H1 (cell line): ENCODE measurements at regions not wholly inside any gene's neighbourhood (a gene's known extent, or its start where the extent isn't known, plus 50 kb on each side); places are given as distances from the start of the nearest gene placed in this dataset.

Experiments
- CTCF ChIA-PET: fragments of 300-600 bp; sonication (Branson Sonifier 250); formaldehyde crosslinking; loops from one replicate; lab custom pipeline; 2021; ENCODE audit not compliant: partially characterized antibody; lab: Charles Lee
- POLR2A ChIA-PET: fragments of 300-600 bp; sonication (Branson Sonifier 250); formaldehyde crosslinking; loops from one replicate; lab custom pipeline; 2021; ENCODE audit warnings: inconsistent platforms; ENCODE audit not compliant: partially characterized antibody; lab: Charles Lee
- DNase-seq, 2 experiments: peaks; one replicate each; pipeline versions ENCODE4 v3.0.0 to v3.0.0-alpha.2; 2010 to 2022; ENCODE audit warnings: low spot score in 2 of 2, low read depth in 1 of 2, mixed read lengths in 1 of 2
- FAIRE-seq: peaks from 2 replicates; lab custom pipeline; 2011; peaks lifted over from hg19 to GRCh38; lab: Jason Lieb, UNC
- H2AFZ ChIP-seq: 2 replicates; pipeline ENCODE4 v1.8.1; 2012; ENCODE audit warnings: low read length, inconsistent platforms
- H2AK5ac ChIP-seq: 2 replicates; pipeline ENCODE4 v1.6.1; 2013; ENCODE audit warnings: low read depth, low read length
- H2BK120ac ChIP-seq: replicated peaks from 2 replicates; pipeline ENCODE3; 2013; ENCODE audit warnings: low read depth, low read length, inconsistent platforms
- H2BK12ac ChIP-seq: 2 replicates; pipeline ENCODE4 v1.6.1; 2013; ENCODE audit warnings: low read depth, low read length
- H2BK15ac ChIP-seq: 2 replicates; pipeline ENCODE4 v1.6.1; 2013; ENCODE audit warnings: low read length
- H2BK20ac ChIP-seq: 2 replicates; pipeline ENCODE4 v1.6.1; 2013; ENCODE audit warnings: low read length
- H2BK5ac ChIP-seq: 2 replicates; pipeline ENCODE4 v1.6.1; 2013; ENCODE audit warnings: low read depth, low read length
- H3K14ac ChIP-seq: 2 replicates; pipeline ENCODE4 v1.6.1; 2013; ENCODE audit warnings: inconsistent platforms; ENCODE audit not compliant: insufficient read length
- H3K18ac ChIP-seq: 2 replicates; pipeline ENCODE4 v1.6.1; 2013; ENCODE audit warnings: low read length; ENCODE audit errors: extremely low read depth
- H3K23ac ChIP-seq: 2 replicates; pipeline ENCODE4 v1.6.1; 2013; ENCODE audit warnings: inconsistent platforms; ENCODE audit not compliant: insufficient read length
- H3K23me2 ChIP-seq: 2 replicates; pipeline ENCODE4 v1.6.1; 2013; ENCODE audit warnings: low read depth, low read length
- H3K27ac ChIP-seq: 2 replicates; pipeline ENCODE4 v1.6.1; 2011; ENCODE audit warnings: low read depth, low read length, inconsistent platforms
- H3K27me3 ChIP-seq, 4 experiments: replicated peaks in 1 of 4; 1 replicate in 1 of 4; 2 replicates in 3 of 4; pipeline versions ENCODE4 v1.6.1 to v1.8.1; 2011 to 2013; ENCODE audit warnings: low read length in 3 of 4, mild to moderate bottlenecking in 3 of 4, inconsistent platforms in 2 of 4, mixed read lengths in 2 of 4, moderate library complexity in 1 of 4; ENCODE audit not compliant: control insufficient read depth in 3 of 4, insufficient read depth in 3 of 4; ENCODE audit errors: extremely low read depth in 1 of 4
- H3K36me3 ChIP-seq, 4 experiments: 2 replicates each; pipeline versions ENCODE4 v1.6.1 to v1.8.1; 2011 to 2013; ENCODE audit warnings: mild to moderate bottlenecking in 4 of 4, low read length in 3 of 4, moderate library complexity in 2 of 4, control low read depth in 1 of 4, inconsistent platforms in 1 of 4; ENCODE audit not compliant: insufficient read depth in 4 of 4, control insufficient read depth in 2 of 4
- H3K4ac ChIP-seq: replicated peaks from 2 replicates; pipeline ENCODE3; 2013; ENCODE audit warnings: low read length, low read depth, mixed read lengths, inconsistent platforms; ENCODE audit not compliant: insufficient read length
- H3K4me1 ChIP-seq, 4 experiments: replicated peaks in 1 of 4; 1 replicate in 1 of 4; 2 replicates in 3 of 4; pipeline versions ENCODE4 v1.6.1 to v1.8.1; 2011 to 2013; ENCODE audit warnings: low read length in 3 of 4, inconsistent platforms in 2 of 4, mixed read lengths in 1 of 4; ENCODE audit not compliant: insufficient read depth in 4 of 4, control insufficient read depth in 3 of 4
- H3K4me2 ChIP-seq, 2 experiments: 2 replicates each; pipeline versions ENCODE4 v1.6.1 to v1.8.1; 2011 to 2013; ENCODE audit warnings: low read depth in 2 of 2, low read length in 2 of 2, control low read depth in 1 of 2, inconsistent platforms in 1 of 2, mild to moderate bottlenecking in 1 of 2; ENCODE audit not compliant: insufficient read depth in 1 of 2
- H3K4me3 ChIP-seq, 4 experiments: fragments of 200-600, 300-600 bp in 1 of 4; sonication (generic), shearing (Covaris generic), sonication (Bioruptor Twin) in 1 of 4; 2 replicates each; pipeline versions ENCODE4 v1.5.1 to v1.8.1; 2011 to 2016; ENCODE audit warnings: low read length in 4 of 4, low read depth in 3 of 4, control low read depth in 2 of 4, inconsistent platforms in 2 of 4, mild to moderate bottlenecking in 2 of 4, mixed read lengths in 1 of 4, moderate library complexity in 1 of 4; ENCODE audit not compliant: insufficient read depth in 2 of 4; ENCODE audit errors: extremely low read depth in 1 of 4
- H3K56ac ChIP-seq: replicated peaks from 2 replicates; pipeline ENCODE3; 2013; ENCODE audit warnings: low read depth, mild to moderate bottlenecking, mixed read lengths, low read length, inconsistent platforms; ENCODE audit not compliant: insufficient read length
- H3K79me1 ChIP-seq: 2 replicates; pipeline ENCODE4 v1.6.1; 2013; ENCODE audit warnings: low read depth, low read length, control low read depth
- H3K79me2 ChIP-seq, 2 experiments: 2 replicates each; pipeline versions ENCODE4 v1.6.1 to v1.8.1; 2012 to 2013; ENCODE audit warnings: low read length in 2 of 2, mild to moderate bottlenecking in 2 of 2, inconsistent platforms in 1 of 2; ENCODE audit not compliant: insufficient read depth in 2 of 2, control insufficient read depth in 1 of 2
- H3K9ac ChIP-seq, 4 experiments: replicated peaks in 1 of 4; 1 replicate in 1 of 4; 2 replicates in 3 of 4; pipeline versions ENCODE4 v1.6.1 to v1.8.1; 2011 to 2013; ENCODE audit warnings: low read depth in 3 of 4, low read length in 3 of 4, control low read depth in 2 of 4, mild to moderate bottlenecking in 2 of 4, moderate library complexity in 2 of 4, inconsistent platforms in 1 of 4; ENCODE audit errors: extremely low read depth in 1 of 4
- H3K9me3 ChIP-seq, 2 experiments: 2 replicates each; pipeline versions ENCODE4 v1.6.1 to v1.8.1; 2012 to 2013; ENCODE audit warnings: mild to moderate bottlenecking in 2 of 2, moderate library complexity in 2 of 2, control low read depth in 1 of 2, inconsistent platforms in 1 of 2, low read depth in 1 of 2, low read length in 1 of 2, mixed read lengths in 1 of 2; ENCODE audit not compliant: insufficient read depth in 2 of 2
- H4K20me1 ChIP-seq, 2 experiments: replicated peaks in 1 of 2; 2 replicates each; pipeline versions ENCODE3 to v1.8.1; 2011 to 2013; ENCODE audit warnings: inconsistent platforms in 2 of 2, low read length in 2 of 2, mild to moderate bottlenecking in 1 of 2; ENCODE audit not compliant: insufficient read depth in 2 of 2, control insufficient read depth in 1 of 2
- H4K5ac ChIP-seq: 2 replicates; pipeline ENCODE4 v1.6.1; 2013; ENCODE audit warnings: low read length, low read depth, mixed read lengths, inconsistent platforms; ENCODE audit not compliant: insufficient read length
- H4K8ac ChIP-seq: 2 replicates; pipeline ENCODE4 v1.8.0; 2013; ENCODE audit warnings: mild to moderate bottlenecking, moderate library complexity, low read length, inconsistent platforms; ENCODE audit not compliant: insufficient read depth; ENCODE audit errors: extremely low read depth
- H4K91ac ChIP-seq: replicated peaks from 2 replicates; pipeline ENCODE3; 2013; ENCODE audit warnings: low read length, mixed read lengths, inconsistent platforms; ENCODE audit not compliant: insufficient read length
- WGBS, 2 experiments: shearing (Covaris generic) in 1 of 2; methylation state at CpG; one replicate each; pipeline versions ENCODE4 v1.1.6 to v1.1.7; 2013 to 2015; ENCODE audit warnings: low lambda C conversion rate in 2 of 2, mixed read lengths in 2 of 2, inconsistent platforms in 1 of 2, low coverage in 1 of 2, missing lambda C conversion rate in 1 of 2; ENCODE audit not compliant: insufficient replicate concordance in 2 of 2, insufficient coverage in 1 of 2, insufficient read length in 1 of 2; ENCODE audit errors: extremely low coverage in 1 of 2, missing lambda C conversion rate in 1 of 2; 5-methylcytosine and 5-hydroxymethylcytosine counted together
- TF ChIP-seq, protein P1 (sequence below): IDR thresholded peaks from 2 replicates; pipeline ENCODE4 v1.6.1; 2012; ENCODE audit warnings: low read length, inconsistent platforms

DNA sequence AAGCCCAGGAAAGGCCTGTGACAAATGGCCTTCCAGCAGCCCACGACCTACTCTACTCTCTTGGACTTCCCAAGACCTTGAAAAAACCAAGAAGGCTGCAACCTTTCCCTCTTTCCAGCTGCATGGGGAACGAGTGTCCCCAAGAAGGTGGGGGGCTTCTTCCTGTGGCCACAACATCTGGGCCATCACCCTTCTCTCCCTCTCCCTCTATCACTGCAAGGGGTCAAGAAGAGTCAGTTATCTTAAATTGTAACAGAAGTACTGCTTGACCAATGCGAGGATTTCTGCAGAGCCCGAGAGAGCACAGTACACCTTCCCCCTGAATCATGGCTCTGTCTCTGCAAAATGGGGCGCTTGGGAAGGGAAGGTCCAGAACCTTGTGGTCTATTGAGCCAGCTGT, 63.7 kb upstream of the ACAN start:
- CTCF ChIA-PET: interaction anchor here (0.9 to 1.2 kb wide), 2 partner anchors 81 to 436 kb away, joined by 3 read pairs; no protein-coding TSS in a partner anchor
- no peak for DNase-seq
- TF ChIP-seq, protein P1, sequence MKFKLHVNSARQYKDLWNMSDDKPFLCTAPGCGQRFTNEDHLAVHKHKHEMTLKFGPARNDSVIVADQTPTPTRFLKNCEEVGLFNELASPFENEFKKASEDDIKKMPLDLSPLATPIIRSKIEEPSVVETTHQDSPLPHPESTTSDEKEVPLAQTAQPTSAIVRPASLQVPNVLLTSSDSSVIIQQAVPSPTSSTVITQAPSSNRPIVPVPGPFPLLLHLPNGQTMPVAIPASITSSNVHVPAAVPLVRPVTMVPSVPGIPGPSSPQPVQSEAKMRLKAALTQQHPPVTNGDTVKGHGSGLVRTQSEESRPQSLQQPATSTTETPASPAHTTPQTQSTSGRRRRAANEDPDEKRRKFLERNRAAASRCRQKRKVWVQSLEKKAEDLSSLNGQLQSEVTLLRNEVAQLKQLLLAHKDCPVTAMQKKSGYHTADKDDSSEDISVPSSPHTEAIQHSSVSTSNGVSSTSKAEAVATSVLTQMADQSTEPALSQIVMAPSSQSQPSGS: no peak

More for the DNA sequence above, 63.7 kb upstream of the ACAN start:
- Histone ChIP-seq H3K4ac (no peak overlapping the region), H2BK15ac (no peak overlapping the region), H3K18ac (no peak overlapping the region), H3K79me1 (no peaks in the 10 kb centered on the region), H4K8ac (no peak overlapping the region), H2AFZ (no peak overlapping the region), H3K23me2 (no peaks in the 10 kb centered on the region; the same call in 1 of the 2 replicates), H2BK120ac (no peak overlapping the region), H4K91ac (no peak overlapping the region), H3K23ac (no peak overlapping the region), H3K27ac (no peak overlapping the region), H3K14ac (no peak overlapping the region), H2BK5ac (no peak overlapping the region), H4K5ac (no peak overlapping the region), H3K9me3 (no peaks in the 10 kb centered on the region), H2BK20ac (no peak overlapping the region), H3K4me3 (no peak overlapping the region), H3K27me3 (no peaks in the 10 kb centered on the region), H2AK5ac (no peak overlapping the region), H3K56ac (no peak overlapping the region), H3K4me1 (peaks cover 0 to 2% (median 2%) of the 10 kb centered on the region in 4 experiments; a peak in 5 of 7 replicates), H2BK12ac (no peak overlapping the region), H3K79me2 (no peaks in the 10 kb centered on the region), H3K36me3 (no peaks in the 10 kb centered on the region), H4K20me1 (no peaks in the 10 kb centered on the region), H3K4me2 (no peak overlapping the region), H3K9ac (no peak overlapping the region)
- FAIRE-seq: no peak
- WGBS, 2 experiments: 83% methylated on average over 5 of the region's 5 CpGs; no CpG with 5 or more reads in 1 of the 2 experiments
- POLR2A ChIA-PET: no interaction called here
